Stomach (tissue), 8 donors: ENCODE measurements at regions not wholly inside any gene's neighbourhood (a gene's known extent, or its start where the extent isn't known, plus 50 kb on each side); places are given as distances from the start of the nearest gene placed in this dataset.
A peak's percentile ranks its signal among the peaks of the same experiment; 100 is the strongest.

Experiments
- DNase-seq, 2 donors: peaks; one replicate each; pipeline versions ENCODE4 v3.0.0 to v3.0.0-alpha.2; 2013 to 2019
- H3K27ac ChIP-seq, 5 donors: fragments of 200-600 bp in 4 of 5; sonication (generic) in 4 of 5; one replicate each; pipeline ENCODE4 v1.5.1; 2013 to 2019; ENCODE audit warnings: mild to moderate bottlenecking in 1 of 5, moderate library complexity in 1 of 5
- H3K27me3 ChIP-seq, 3 donors: fragments of 200-600 bp; sonication (generic); one replicate each; pipeline ENCODE4 v1.5.1; 2017 to 2019; ENCODE audit warnings: mixed run types in 1 of 3
- H3K36me3 ChIP-seq, 4 donors: fragments of 200-600 bp; sonication (generic); 1 replicate in 3 of 4; 2 replicates in 1 of 4; pipeline ENCODE4 v1.5.1; 2016 to 2019
- H3K4me1 ChIP-seq, 4 donors: fragments of 200-600 bp; sonication (generic); one replicate each; pipeline ENCODE4 v1.5.1; 2016 to 2019
- H3K4me3 ChIP-seq, 4 donors: fragments of 200-600 bp; sonication (generic) in 3 of 4; one replicate each; pipeline ENCODE4 v1.5.1; 2016 to 2019; ENCODE audit warnings: mild to moderate bottlenecking in 1 of 4
- H3K9me3 ChIP-seq, 4 donors: fragments of 200-600 bp; sonication (generic); one replicate each; pipeline ENCODE4 v1.5.1; 2016 to 2019
- EP300 ChIP-seq: sonication (generic); formaldehyde crosslinking; IDR thresholded peaks from one replicate; pipeline ENCODE4 v1.6.1; 2017; ENCODE audit warnings: antibody characterized with exemption
- POLR2A ChIP-seq, 4 donors: fragments of 450-650 bp; IDR thresholded peaks; one replicate each; pipeline ENCODE4 v1.6.1; 2016; ENCODE audit warnings: antibody characterized with exemption in 4 of 4, control low read depth in 2 of 4, mild to moderate bottlenecking in 1 of 4, moderate library complexity in 1 of 4
- POLR2AphosphoS5 ChIP-seq, 3 donors: sonication (generic); formaldehyde crosslinking; IDR thresholded peaks; one replicate each; pipeline ENCODE4 v1.6.1; 2016; ENCODE audit warnings: antibody characterized with exemption in 3 of 3
- WGBS, 5 donors: extraction: QIAGEN DNeasy Blood & Tissue Kit in 3 of 5; methylation state at CpG; one replicate each; pipeline versions ENCODE4 v1.1.5 to v1.1.7; 2013 to 2018; 5-methylcytosine and 5-hydroxymethylcytosine counted together
- intact Hi-C: fragments of 100-400 bp; cut with DNase I; formaldehyde crosslinking; loops from one replicate; pipeline ENCODE4 v1.15.1; 2023; ENCODE audit warnings: low total_unique reads
- TF ChIP-seq, protein P1 (sequence below), 7 experiments: fragments of 450-650 bp in 4 of 7; fragments of 200-600 bp in 3 of 7; sonication (generic) in 3 of 7; IDR thresholded peaks; one replicate each; pipeline ENCODE4 v1.5.1; 2016 to 2019; ENCODE audit warnings: antibody characterized with exemption in 7 of 7, control low read depth in 2 of 7, mild to moderate bottlenecking in 1 of 7
- donor health status: healthy with polysubstance abuse.
- donor health status: Bipolar disorder and iron deficiency.
- donor health status: healthy.

DNA sequence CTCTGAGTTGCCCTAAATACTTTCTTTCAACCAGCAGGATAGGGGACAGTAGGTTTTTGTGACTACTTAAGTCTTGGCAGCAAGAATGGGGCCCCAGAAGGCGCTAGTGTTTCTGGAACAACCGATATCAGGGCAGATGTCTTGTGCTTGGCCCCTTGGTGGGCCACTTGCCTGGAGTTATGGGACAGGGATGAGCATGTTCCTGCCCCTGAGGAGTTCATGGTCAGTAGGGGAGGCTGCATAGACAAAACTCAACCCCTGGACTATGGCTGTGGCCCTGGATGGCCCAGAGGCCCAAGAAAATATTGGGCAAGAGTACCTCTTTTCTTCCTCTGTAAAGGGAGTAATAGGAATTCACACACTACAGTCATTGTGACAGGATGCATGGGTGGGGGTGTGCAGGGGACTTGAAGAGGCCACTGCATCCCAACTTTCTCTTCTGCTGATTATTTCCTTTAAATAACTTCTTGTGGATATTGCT, 57.7 kb upstream of the IGFBP3 start:
- Histone ChIP-seq H3K27ac (peak overlapping the region in 4 of 5 donors; percentile 9 to 59 (median 48)), H3K4me3 (no peak overlapping the region), H3K27me3 (no peaks in the 10 kb centered on the region), H3K36me3 (no peaks in the 10 kb centered on the region), H3K9me3 (peaks cover 0 to 8% (median 0%) of the 10 kb centered on the region in 4 donors), H3K4me1 (peaks cover 5 to 17% (median 11%) of the 10 kb centered on the region in 4 donors)
- DNase-seq, result no peak
- WGBS, 5 donors, result 34 to 66% (median 49%) methylated on average over 2 of the region's 2 CpGs
- TF ChIP-seq POLR2AphosphoS5 (IDR thresholded peaks at IDR 0.05) (no peak), EP300 (no peak), POLR2A (IDR thresholded peaks at IDR 0.05) (no peak)
- TF ChIP-seq, protein P1, sequence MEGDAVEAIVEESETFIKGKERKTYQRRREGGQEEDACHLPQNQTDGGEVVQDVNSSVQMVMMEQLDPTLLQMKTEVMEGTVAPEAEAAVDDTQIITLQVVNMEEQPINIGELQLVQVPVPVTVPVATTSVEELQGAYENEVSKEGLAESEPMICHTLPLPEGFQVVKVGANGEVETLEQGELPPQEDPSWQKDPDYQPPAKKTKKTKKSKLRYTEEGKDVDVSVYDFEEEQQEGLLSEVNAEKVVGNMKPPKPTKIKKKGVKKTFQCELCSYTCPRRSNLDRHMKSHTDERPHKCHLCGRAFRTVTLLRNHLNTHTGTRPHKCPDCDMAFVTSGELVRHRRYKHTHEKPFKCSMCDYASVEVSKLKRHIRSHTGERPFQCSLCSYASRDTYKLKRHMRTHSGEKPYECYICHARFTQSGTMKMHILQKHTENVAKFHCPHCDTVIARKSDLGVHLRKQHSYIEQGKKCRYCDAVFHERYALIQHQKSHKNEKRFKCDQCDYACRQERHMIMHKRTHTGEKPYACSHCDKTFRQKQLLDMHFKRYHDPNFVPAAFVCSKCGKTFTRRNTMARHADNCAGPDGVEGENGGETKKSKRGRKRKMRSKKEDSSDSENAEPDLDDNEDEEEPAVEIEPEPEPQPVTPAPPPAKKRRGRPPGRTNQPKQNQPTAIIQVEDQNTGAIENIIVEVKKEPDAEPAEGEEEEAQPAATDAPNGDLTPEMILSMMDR (IDR thresholded peaks at IDR 0.05), result no peak
- intact Hi-C loops, result no loop called here

DNA sequence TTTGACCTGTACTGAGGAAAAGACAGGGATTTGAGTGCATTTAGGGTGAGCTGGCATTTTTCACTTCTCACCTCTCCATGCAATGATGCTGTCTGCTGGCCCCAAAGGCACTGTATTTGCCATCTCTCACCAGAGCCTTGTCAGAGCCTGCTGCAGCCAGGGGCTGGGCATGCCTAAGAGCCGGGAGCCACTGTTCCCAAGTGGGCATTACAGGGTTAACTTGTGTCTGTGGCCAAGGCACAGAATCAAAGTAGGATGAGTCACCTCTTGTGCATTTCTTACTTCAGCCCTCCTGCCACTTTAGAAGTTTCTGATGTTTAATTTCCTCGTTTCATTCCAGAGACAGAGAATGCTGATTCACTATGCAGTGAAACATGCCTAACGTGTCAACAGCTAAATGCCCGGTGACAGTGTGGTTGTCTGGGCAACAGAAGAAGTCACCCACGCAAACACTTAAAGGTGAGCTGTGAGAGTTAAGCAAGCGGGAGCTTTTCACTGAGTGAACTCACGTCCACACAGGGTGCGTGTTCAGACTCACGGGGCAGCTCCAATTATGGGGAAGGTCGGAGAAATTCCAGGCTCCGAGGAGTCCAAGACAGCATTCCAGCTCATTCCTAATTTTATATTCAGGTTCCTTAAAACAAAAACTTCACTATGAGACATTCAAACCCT, 57.1 kb upstream of the IGFBP3 start:
- TF ChIP-seq POLR2AphosphoS5 (IDR thresholded peaks at IDR 0.05) (peak in 2 of 3 donors; percentile 16 to 84), EP300 (no peak)
- no peaks in the 10 kb centered on the region for H3K36me3 ChIP-seq
- intact Hi-C loops, result no loop called here
- DNase-seq, result peak; percentile 32 to 80
- H3K9me3 ChIP-seq, result peaks cover 0 to 8% (median 0%) of the 10 kb centered on the region in 4 donors
- peaks cover 5 to 17% (median 11%) of the 10 kb centered on the region in 4 donors for H3K4me1 ChIP-seq
- peak overlapping the region in 3 of 5 donors; percentile 44 to 59 (median 52) for H3K27ac ChIP-seq
- WGBS, 5 donors, result 11 to 13% (median 13%) methylated on average over 11 of the region's 11 CpGs
- peak overlapping the region in 1 of 4 donors; percentile 5 for H3K4me3 ChIP-seq
- H3K27me3 ChIP-seq, result no peaks in the 10 kb centered on the region

DNA sequence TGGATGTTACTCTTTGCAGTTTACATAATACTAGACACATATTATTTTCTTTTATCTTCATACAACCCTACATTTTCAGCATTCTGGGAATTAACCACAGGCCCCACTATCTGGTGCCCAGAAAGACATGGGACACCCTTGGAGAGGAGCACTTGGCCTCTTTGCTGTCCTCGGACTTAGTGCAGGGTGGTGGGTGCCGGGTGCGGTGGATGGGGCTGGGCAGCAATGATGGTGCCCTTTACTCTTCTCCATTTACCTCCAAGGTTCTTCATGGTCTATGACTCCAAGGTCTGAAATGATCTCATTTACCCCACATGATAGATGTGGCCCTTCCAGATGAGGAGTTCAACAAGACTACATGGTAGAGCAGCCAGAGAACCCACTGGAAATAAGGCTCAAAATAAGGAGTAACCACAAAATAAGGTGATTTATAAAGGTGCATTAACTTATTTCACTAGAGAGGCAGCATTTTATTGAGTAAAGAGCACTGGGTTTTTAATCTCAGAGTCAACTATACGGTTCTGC, 56.2 kb upstream of the IGFBP3 start:
- intact Hi-C loops, result no loop called here
- WGBS, 5 donors, result 80 to 90% (median 87%) methylated on average over 4 of the region's 4 CpGs
- H3K36me3 ChIP-seq, result no peaks in the 10 kb centered on the region
- DNase-seq, result no peak
- H3K27me3 ChIP-seq, result no peaks in the 10 kb centered on the region
- peaks cover 5 to 17% (median 11%) of the 10 kb centered on the region in 4 donors for H3K4me1 ChIP-seq
- TF ChIP-seq POLR2AphosphoS5 (IDR thresholded peaks at IDR 0.05) (no peak), EP300 (no peak), POLR2A (IDR thresholded peaks at IDR 0.05) (no peak)
- TF ChIP-seq, protein P1 (IDR thresholded peaks at IDR 0.05), result no peak
- no peak overlapping the region for H3K27ac ChIP-seq
- peaks cover 0 to 5% (median 0%) of the 10 kb centered on the region in 4 donors for H3K9me3 ChIP-seq
- no peak overlapping the region for H3K4me3 ChIP-seq

DNA sequence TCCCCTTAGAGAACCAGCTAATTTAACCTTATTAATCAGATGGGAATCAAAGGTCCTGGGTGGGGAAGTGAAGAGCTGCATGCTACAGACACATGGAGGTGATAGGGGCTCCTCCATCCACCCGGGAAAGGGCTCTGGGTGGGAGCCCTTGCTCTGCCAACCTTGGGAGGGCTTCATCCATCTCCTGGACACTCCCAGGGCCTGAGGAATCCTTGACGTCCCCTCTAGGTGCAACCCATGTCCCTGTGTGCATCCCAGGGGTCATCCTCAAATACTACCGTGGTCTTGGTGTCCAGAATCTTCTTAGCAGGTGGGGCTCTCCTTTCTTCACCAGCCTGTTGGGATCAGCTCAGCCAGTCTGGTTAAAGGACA, 55.4 kb upstream of the IGFBP3 start:
- WGBS, 5 donors, result 68 to 81% (median 76%) methylated on average over 3 of the region's 3 CpGs
- no peaks in the 10 kb centered on the region for H3K27me3 ChIP-seq
- no peak overlapping the region for H3K4me3 ChIP-seq
- TF ChIP-seq, protein P1 (IDR thresholded peaks at IDR 0.05), result no peak
- TF ChIP-seq POLR2AphosphoS5 (IDR thresholded peaks at IDR 0.05) (no peak), POLR2A (IDR thresholded peaks at IDR 0.05) (no peak), EP300 (no peak)
- no peaks in the 10 kb centered on the region for H3K36me3 ChIP-seq
- no peak for DNase-seq
- H3K4me1 ChIP-seq, result peaks cover 5 to 17% (median 11%) of the 10 kb centered on the region in 4 donors
- intact Hi-C loops, result no loop called here
- no peak overlapping the region for H3K27ac ChIP-seq
- H3K9me3 ChIP-seq, result no peaks in the 10 kb centered on the region
